ENCODE measurements at regions not wholly inside any gene's neighbourhood (a gene's known extent, or its start where the extent isn't known, plus 50 kb on each side); places are given as distances from the start of the nearest gene placed in this dataset.
"Not testable (repeated sequence)": the region's sequence is repeated elsewhere in the genome, so short reads cannot be mapped to it uniquely, and the experiment has no call there.

GRCh38 chr15:30030345-30030744, 52.4 kb upstream of the GOLGA8J start:
- DNase-seq = no peak

- DNase-seq = peak in 2 of 58 donors; percentile 7 to 48
These were observed 58.9 kb upstream of the GOLGA8J start for GRCh38 chr15:30023798-30024295.

- no peak for DNase-seq
These were observed 72.0 kb upstream of the GOLGA8J start for GRCh38 chr15:30010746-30011145.

GRCh38 chr15:30008156-30008555, 74.6 kb upstream of the GOLGA8J start:
- no peak for DNase-seq

GRCh38 chr15:30001602-30002001, 81.2 kb upstream of the GOLGA8J start:
- DNase-seq = peak in 57 of 58 donors; percentile 14 to 98 (median 85)

- no peak for DNase-seq
These were observed 84.7 kb upstream of the GOLGA8J start for GRCh38 chr15:29998033-29998432.

GRCh38 chr15:29997499-29997898, 85.3 kb upstream of the GOLGA8J start:
- no peak for DNase-seq

GRCh38 chr15:29994284-29994683, 88.5 kb upstream of the GOLGA8J start:
- DNase-seq = no peak

- DNase-seq = no peak
These were observed 91.8 kb upstream of the GOLGA8J start for GRCh38 chr15:29990954-29991353.

- no peak for DNase-seq
These were observed 92.7 kb upstream of the GOLGA8J start for GRCh38 chr15:29990035-29990434.

- peak in 1 of 58 donors; percentile 30 for DNase-seq
These were observed 94.1 kb upstream of the GOLGA8J start for GRCh38 chr15:29988701-29989100.

GRCh38 chr15:29986946-29987345, 95.8 kb upstream of the GOLGA8J start:
- no peak for DNase-seq

- peak in 5 of 58 donors; percentile 35 to 64 (median 45) for DNase-seq
These were observed 104.1 kb upstream of the GOLGA8J start for GRCh38 chr15:29978411-29979382.

GRCh38 chr15:29974056-29974455, 108.7 kb upstream of the GOLGA8J start:
- not testable (repeated sequence) for DNase-seq

- no peak for DNase-seq
These were observed 110.7 kb upstream of the GOLGA8J start for GRCh38 chr15:29972051-29972450.

- peak in 1 of 58 donors; percentile 40 for DNase-seq
These were observed 112.4 kb upstream of the GOLGA8J start for GRCh38 chr15:29970402-29970695.

GRCh38 chr15:29969562-29970401, 113.0 kb upstream of the GOLGA8J start:
- DNase-seq = peak in 14 of 58 donors; percentile 14 to 62 (median 39)

- DNase-seq = peak in 5 of 58 donors; percentile 43 to 75 (median 57)
These were observed 113.7 kb upstream of the GOLGA8J start for GRCh38 chr15:29968895-29969561.

- peak in 24 of 58 donors; percentile 35 to 80 (median 58) for DNase-seq
These were observed 114.5 kb upstream of the GOLGA8J start for GRCh38 chr15:29968099-29968894.

GRCh38 chr15:29962407-29962806, 120.3 kb upstream of the GOLGA8J start:
- DNase-seq = no peak
